ENCODE measurements at regions not wholly inside any gene's neighbourhood (a gene's known extent, or its start where the extent isn't known, plus 50 kb on each side); places are given as distances from the start of the nearest gene placed in this dataset.

DNA sequence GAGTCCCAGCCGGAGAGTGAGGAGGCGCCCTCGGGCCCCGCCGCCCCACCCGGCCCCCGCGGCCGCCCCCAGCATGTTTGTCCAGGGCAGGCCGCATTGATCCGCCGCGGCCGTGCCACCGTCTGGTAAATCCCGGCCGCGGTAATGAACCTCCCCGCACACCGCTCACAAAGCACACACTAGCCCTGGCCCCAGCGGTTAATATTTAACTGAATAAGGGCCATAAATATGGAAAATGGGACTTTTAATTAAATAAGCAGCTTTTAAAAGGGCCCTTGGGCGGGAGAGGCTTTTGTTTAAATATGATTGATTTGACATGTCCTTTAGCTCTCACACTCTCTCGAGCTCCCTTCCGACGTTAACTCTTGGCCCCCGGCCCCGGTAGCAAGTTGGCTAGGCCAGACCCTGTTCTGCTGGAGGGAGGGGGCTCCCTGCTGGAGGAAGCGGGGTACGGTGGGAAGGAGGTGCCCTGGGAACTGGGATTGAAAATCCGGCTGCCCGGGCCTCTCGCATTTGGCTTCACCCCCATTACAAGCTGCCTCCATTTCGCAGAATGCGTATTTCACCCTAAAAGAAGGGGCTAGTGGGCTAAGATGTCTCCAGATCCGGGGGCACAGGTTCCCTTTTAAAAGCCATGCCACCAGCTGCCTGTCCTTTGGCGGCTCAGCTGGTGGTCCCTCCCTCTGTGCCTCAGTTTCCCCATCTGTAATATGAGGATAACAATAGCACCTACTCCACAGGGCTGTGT is 199.8 kb downstream of the RBM19 start:
- no peak for DNase-seq (ENCODE audit: low spot score)

DNA sequence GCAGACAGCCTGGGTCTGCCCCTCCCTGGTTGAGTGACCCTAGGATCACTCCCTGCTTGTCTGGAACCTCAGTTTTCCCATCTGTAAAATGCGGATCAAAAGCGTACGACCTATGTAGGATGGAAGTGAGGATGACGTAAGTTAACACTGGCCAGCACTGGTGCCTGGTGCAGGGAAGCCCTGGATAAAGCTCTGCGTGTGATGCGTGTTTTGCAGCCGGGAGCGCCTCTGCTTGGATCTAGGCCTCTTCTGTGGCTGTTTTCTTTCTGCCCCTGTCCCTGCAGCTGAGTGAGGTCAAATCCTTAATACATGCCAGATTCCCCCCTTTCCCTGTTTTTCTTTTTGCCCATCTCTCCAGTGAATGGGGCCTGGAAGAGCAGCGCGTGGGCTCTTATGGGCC is 201.5 kb downstream of the RBM19 start:
- no peak for DNase-seq (ENCODE audit: low spot score)

DNA sequence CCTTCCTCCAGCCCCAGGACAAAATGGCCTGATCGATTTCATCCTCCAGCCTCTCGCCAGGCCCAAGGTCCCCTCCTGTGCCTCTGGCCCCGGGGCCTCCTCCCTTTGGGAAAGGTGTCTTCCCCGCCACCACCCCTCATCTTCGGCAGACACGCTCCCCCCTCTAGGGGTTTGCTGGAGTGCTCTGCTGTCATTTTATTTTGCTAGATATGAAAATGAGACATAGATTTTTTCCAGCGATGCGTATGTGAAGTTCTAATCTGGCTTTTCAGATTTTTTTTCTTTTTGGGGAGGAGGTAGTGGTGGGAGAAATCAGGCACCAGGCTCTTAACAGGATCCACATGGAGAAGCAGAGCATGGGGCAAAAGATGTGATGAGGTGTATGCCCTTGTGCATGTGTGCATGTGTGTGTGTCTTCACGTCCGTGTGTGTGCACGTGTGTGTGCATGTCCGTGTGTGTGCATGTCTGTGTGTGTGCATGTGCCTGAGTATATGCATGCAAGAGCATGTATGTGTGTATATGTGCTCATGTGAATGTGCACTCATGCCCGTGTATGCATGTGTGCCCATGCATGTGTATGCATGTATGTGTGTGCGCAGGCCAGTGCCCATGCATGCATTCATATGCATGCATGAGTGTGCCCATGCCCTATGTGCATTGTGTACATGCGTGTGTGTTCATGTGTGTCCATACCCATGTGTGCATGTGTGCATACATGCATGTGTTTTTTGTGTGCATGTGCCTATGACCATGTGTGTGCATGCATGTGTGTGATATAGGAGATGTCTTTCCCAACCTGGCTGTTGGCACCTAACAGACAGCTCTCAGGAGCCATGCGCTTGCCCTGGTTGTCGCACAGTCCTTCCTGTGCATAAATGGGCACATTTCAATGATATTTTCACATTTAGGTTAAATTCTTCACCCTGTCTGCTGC is 203.0 kb downstream of the RBM19 start:
- no peak for DNase-seq (ENCODE audit: low spot score)

DNA sequence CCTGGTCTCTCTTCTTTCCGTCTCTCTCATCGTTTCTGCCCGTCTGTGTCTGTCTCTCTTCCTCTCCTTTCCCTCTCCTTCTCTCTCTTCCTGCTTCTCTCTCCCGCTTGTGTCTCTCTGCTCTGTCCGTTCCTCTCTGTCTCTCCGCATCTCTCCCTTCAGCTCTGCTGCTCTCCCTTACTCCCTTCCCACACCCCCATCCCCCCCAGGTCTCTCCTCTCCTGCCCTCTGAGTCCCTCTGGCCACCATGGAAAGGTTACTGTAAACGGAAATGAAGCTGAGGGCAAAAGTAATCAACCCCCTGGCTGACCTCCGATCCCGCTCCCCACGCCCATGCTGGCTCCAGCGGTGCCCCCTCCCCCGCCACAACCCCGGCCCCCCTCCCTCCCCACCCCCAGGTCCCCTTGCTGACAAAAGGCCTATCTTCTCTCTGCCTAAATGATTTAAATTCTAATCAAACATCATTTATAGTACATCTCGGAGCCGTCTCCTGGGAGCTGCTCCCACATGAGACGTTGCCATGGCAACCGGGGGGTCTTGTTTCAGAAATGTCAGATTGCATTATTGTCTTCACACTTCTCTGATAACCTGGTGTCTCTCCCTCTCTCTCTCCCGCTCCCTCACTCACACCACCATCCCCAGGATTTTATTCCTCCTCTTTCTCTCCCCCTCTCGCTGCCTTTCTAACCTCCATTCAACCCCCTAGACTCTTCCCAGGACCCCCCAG is 203.8 kb downstream of the RBM19 start:
- DNase-seq (ENCODE audit: low spot score): no peak

DNA sequence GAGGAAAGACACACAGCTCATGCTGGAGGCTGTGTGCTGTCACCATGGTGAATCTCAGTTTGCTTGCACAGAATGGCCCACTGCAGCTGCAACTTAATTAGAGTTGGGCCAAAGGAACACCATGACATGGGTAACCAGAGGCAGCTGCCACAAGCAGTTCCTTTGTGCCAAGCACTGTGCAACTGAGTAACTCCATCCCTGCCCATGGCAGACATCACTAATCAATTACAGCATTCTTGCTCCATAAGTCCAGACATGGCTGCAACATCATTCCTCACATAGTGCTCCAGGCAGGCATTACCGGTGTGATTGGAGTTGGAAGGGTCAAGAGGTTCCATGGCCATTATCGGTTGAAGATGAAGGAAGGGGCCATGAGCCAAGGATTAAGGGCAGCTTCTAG is 207.0 kb downstream of the RBM19 start:
- DNase-seq (ENCODE audit: low spot score): no peak

DNA sequence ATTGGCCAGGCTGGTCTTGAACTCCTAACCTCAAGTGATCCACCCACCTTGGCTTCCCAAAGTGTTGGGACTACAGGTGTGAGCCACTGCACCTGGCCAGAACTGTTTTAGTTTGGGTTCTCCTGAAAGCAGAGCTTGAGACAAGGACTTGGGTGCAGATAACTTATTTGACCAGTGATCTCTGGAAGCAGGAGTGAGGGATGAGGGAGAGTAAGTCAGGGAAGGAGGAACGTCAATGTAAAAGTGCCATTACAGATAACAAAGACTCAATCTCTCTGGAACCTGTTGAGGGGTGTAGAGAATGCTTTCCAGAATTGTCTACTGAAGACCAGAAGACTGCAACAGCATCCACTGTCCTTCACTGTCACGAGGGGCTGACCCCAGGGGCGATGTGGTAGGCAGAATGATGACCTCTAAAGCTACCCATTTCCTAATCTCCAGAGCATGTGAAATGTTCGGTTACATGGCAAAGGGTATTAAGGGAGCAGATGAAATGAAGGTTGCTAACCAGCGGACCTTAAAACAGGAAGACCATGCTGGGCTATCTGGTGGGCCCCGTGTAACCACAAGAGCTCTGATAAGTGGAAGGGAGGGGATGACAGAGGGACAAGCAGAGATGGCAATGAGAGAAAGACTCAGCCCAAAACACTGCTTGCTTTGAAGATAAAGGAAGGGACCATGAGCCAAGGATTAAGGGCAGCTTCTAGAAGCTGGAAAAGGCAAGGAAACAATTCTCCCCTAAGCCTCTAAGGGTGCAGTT is 207.8 kb downstream of the RBM19 start:
- no peak for DNase-seq (ENCODE audit: low spot score)

DNA sequence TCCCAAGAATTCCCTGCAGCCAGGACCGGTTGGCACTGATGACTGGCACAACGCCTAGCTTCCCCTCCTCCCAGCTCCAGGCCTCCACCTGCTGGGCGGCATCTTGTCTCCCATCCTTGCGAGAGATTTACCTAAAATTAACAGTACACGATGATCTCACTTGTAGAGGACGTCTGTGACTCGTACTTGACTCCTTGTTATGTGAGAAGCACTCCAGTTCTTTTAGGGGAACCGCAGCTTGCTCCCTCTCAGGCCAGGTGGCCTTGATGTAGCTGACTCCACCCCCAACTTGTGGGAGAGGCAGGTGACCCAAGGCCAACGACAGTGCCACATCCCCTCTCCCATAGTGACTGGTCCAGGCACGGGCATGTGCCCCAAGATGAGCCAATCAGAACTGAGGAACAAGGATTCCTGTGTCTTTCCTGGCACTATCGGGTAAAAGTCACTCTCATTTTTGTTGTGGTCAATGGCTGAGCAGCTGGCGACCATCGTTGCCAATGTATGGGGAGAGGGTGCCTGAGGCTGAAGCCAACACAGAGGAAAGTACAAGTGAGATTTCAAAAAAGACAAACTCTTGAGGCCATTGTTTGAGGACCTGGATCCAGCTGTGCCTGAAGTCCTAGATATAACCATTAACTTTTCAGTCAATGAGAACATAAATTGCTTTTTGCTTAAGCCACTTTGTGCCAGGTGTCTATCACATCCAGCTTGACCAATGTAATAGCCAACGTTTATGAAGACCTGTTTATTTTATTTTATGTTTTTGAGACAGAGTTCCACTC is 208.7 kb downstream of the RBM19 start:
- DNase-seq (ENCODE audit: low spot score): peak; percentile 50

DNA sequence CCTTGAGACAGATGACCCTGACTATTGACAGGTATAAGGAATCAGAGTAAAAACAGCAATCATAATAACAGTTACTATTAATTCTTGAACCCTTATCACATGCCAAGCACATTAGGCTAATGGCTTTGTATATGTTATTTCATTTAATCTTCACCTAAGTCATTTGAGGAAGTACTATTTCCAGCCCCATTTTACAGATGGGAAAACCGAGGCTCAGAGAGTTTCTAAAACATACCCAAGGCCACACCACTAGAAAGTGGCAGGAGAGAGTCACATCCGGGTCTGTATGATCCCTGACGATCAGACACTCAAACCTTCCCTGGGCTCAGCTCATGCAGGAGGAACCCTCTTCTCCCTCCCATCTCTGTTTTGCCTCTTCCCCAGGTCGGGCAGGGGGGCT is 209.5 kb downstream of the RBM19 start:
- no peak for DNase-seq (ENCODE audit: low spot score)

DNA sequence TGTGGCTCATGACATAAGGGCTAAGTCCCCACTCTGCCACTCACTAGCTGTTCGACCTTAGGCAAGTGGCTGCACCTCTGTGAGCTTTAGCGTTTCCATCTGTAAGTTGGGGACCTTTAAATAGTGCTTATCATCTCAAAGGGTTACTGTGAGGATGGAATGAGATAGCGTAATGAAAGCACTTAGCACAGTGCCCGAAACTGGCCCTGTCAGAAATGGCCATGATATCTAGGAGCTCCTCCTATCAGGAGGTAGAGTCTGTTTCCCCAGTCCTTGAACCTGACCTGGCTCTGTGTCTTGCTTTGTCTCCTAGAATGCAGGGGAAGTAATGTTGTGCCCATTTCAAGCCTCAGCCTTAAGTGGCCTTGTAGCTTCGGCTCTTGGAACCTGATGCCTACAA is 211.0 kb downstream of the RBM19 start:
- no peak for DNase-seq (ENCODE audit: low spot score)

DNA sequence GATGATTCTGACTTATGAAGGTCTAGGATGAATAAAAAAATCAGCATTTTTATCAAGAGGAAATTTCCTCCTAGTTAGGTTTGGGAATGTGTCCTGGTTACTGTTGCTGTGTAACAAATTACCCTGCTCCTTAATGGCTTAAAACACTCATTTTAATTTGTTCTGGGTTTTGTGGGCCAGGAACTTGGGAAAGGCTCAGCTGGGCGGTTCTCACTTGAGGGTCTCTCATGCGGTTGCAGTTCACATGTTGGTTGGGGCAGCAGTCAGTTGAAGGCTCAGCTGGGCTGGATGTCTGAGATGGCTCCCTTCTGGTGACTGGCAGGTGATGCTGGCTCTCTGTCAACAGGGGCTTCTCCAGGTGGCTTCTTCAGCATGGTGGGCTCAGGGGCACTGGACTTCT is 214.6 kb downstream of the RBM19 start:
- DNase-seq (ENCODE audit: low spot score): no peak

DNA sequence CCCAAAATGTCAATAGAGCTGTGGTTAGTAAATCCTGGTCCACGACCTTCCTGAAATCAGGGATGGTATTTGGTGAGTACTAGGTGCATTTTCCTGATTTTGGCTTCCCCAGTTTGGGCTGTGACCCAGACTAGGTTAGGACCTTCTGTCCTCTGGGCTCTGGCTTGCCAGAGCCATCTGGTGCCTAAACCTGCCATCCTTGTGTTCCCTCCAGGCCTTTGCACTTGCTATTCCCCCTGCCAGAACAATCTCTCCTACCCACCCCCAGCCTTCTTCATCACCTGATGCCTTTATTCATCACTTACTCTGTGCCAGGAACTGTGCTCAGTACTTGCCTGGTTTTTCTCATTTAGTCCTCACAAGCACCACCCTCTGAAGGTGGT is 216.7 kb downstream of the RBM19 start:
- DNase-seq (ENCODE audit: low spot score): no peak

DNA sequence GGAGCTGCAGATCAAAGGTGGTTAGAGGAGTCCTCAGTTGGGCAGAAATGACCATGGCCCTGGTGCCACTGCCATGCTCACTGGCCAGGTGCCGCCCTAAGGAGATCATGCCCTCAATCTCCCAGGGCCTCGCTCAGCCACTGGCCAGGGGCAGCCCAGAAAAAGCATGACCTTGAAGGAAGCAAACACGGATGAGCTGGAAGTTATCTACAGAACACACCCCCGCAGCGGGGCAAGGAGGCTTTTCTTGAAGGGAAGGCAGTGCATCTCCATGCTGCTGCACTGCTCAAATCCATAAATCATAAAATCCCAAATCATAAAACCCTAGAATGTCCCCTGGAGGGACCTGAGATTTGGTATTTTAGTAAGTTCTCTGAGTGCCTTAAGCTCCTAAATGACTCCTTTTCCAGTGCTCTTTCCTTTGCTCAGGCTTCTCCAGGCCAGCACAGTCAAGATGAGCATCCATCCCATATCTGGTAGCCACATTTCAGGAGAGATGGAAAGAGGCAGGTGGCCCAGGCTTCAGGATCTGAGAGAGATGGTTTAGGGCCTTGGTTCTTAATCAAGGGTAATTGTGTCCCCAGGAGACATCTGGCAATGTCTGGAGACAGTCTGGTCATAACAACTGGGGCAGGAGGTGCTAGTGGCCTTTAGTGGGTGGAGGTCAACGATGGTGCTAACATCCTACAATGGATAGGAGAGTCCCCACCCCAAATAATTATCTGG is 217.3 kb downstream of the RBM19 start:
- DNase-seq (ENCODE audit: low spot score): no peak

DNA sequence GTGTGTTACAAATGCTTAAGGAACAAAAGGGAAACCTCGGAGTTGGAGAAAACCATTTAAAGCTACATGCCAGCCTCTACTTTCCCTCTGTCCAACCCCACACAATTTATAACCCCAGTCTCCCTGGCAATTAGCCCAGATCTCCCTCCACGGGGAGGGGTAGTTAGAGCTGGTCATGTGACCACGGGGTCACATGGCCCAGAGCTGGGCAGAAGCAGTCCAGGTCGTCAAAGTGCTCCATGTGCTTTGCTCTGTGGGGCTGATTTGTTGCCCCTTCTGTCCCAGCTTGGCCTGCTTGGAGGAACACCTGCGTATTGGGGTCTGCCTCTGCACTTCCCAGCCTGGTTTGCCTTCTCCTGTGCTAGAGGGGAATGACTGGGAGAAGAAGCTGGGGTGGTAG is 219.1 kb downstream of the RBM19 start:
- no peak for DNase-seq (ENCODE audit: low spot score)

DNA sequence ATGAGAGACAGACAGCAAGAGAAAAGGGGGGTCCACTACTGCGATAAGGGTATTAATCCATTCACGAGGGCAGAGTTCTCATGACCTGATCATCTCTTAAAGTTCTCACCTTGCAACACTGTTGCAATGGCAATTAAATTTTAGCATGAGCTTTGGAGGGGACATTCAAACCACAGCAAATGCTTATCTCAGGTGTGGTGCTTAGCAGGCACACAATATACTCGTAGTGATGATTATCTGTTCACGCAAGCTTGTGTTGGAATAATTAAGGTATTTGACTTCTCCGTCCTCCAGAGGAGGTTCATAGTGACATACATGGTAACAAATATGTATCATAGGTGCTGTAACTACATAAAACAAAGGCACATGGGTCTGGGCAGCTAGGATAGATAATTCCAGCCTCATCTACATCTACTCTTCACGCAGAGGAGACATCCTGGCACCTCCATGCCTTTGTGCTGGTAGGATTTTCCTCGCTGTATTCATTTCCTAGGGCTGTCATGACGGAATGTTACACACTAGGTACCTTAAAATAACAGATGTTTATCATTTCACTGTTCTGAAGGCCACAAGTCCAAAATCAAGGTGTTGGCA is 221.2 kb downstream of the RBM19 start:
- no peak for DNase-seq (ENCODE audit: low spot score)

DNA sequence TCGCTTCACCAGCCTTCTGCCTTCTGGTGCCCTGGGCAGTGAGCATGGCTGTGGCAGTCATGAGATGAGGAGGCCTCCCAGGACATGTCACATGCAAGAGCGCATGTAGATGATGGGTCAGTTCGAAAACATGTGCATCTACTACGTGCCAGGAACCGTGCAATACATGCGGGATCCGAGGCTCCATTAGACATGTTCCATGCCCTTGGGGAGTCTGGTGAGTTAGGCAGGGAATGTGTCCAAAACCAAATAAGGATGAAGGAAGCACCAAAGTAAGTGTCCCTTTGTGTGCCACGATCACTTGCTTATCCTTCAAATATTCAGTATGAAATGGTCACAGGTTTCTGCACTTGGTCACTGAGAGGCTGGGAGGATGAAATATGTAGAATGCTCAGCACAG is 223.3 kb downstream of the RBM19 start:
- DNase-seq (ENCODE audit: low spot score): no peak

DNA sequence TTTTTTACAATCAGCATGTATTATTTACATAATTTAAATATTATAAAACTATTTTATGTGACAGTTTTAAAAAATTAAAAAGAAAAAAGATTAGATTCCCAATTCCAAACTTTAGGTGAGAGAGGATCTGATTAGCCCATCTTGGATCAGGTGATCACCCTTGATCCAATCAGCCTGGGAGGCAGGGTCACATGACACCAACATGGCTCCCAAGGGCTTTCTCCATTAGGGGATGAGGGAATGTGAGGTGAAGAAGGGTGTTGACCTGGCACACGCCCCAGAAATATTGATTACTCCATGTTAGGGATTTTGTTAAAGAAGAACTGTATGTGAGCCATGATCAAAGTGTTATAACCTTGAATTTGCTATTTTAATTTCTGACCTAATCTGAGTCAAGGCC is 225.4 kb downstream of the RBM19 start:
- DNase-seq (ENCODE audit: low spot score): no peak

DNA sequence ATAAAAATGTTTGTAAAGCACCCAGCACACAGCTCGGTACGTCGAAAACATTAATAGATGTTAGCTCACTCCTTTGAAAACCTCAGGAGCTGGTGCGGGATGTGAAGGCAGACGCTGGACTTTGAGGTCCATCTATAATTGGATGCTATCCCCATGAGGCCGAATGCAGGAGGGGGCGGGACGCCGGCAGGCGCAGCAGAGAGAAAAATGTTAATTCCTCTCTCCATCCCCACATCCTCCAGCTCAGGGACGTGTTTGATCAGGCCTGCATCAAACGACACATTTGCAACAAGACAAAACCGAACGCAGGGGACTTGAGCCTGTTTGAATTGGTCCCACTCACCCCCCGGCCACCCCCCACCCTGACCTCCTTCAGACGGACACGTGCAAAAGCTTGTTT is 231.0 kb downstream of the RBM19 start:
- no peak for DNase-seq (ENCODE audit: low spot score)

DNA sequence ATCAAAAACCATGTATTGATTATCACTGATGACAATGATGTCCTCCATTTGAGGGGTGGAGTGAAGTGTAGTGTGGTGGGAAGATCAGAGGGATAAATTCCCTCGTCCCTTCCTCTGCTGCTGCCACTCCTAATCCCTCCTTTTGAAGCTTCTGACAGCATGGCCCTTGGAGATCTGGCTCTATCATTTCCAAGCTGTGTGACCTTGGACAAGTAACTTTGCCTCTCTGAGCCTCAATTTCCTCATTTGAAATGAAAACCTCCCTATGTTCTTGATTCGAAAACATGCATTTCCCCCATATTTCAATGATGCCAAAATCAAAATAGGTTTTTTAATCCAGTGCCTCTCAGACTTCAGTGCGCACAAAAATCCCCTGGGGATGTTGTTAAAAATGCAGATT is 231.6 kb downstream of the RBM19 start:
- DNase-seq (ENCODE audit: low spot score): no peak

DNA sequence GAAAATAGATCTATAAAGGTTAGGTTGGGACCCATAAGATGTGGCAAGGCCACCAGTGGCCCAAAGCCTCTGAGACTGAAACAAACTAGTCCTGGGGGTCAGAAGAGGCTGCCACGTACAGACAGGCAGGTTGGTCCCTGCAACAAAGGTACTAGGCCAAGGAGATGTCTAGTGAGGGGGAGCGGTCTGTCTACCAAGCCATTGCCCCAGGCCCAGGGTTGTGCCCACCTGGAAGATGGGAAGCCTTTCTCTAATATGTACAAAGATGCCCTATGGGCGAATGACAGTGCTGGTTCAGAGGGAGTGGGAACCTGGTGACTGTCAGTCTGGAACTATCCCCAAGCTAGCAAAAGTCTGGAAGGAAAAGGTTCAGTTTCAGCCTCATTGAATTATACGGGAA is 233.2 kb downstream of the RBM19 start:
- DNase-seq (ENCODE audit: low spot score): no peak

DNA sequence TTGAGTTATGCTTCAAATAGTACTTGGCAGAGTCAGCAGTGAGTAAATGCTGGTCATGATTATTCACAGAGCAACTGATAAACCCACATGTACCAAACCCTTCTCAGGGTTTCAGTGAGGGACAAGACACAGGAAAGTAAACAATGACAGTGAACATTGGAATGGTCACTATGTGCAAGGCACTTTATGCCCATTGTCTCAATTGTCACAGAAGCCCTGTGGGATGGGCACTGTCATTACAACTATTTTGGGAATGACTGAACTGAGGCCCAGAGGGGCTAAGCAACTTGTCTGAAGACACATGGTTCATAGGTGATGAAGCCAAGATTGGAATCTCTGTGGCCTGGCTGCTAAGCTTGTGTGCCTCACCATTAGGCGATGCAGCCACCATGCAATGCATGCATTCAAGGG is 238.5 kb downstream of the RBM19 start:
- peak; percentile 38 for DNase-seq (ENCODE audit: low spot score)

Data from RKO (cell line).